ENCODE measurements at regions not wholly inside any gene's neighbourhood (a gene's known extent, or its start where the extent isn't known, plus 50 kb on each side); places are given as distances from the start of the nearest gene placed in this dataset.

- Mint-ChIP-seq H3K36me3 (no peaks in the 10 kb centered on the region), H3K27me3 (ENCODE audit: insufficient read depth, low read depth) (peaks cover 4% of the 10 kb centered on the region), H3K4me3 (no peak overlapping the region), H3K27ac (no peak overlapping the region), H3K4me1 (no peaks in the 10 kb centered on the region), H3K9me3 (peaks cover 7% of the 10 kb centered on the region)
- Histone ChIP-seq H3F3A (ENCODE audit: low read depth) (no peaks in the 10 kb centered on the region), H3K79me2 (ENCODE audit: low read depth) (no peaks in the 10 kb centered on the region), H3K4me2 (no peak overlapping the region), H3K36me3 (no peaks in the 10 kb centered on the region), H3K4me3 (no peak overlapping the region), H3K9ac (no peak overlapping the region), H3K4me1 (no peaks in the 10 kb centered on the region), H4K20me1 (ENCODE audit: low read depth) (no peaks in the 10 kb centered on the region), H3K9me3 (ENCODE audit: low read depth) (no peaks in the 10 kb centered on the region), H2AFZ (replicated peaks) (no peak overlapping the region), H3K27ac (no peak overlapping the region), H3K27me3 (no peaks in the 10 kb centered on the region)
- DNase-seq (ENCODE audit: low spot score), result no peak
- no peak for TF ChIP-seq EZH2phosphoT487 (IDR thresholded peaks at IDR 0.05)
- TF ChIP-seq, protein P1, sequence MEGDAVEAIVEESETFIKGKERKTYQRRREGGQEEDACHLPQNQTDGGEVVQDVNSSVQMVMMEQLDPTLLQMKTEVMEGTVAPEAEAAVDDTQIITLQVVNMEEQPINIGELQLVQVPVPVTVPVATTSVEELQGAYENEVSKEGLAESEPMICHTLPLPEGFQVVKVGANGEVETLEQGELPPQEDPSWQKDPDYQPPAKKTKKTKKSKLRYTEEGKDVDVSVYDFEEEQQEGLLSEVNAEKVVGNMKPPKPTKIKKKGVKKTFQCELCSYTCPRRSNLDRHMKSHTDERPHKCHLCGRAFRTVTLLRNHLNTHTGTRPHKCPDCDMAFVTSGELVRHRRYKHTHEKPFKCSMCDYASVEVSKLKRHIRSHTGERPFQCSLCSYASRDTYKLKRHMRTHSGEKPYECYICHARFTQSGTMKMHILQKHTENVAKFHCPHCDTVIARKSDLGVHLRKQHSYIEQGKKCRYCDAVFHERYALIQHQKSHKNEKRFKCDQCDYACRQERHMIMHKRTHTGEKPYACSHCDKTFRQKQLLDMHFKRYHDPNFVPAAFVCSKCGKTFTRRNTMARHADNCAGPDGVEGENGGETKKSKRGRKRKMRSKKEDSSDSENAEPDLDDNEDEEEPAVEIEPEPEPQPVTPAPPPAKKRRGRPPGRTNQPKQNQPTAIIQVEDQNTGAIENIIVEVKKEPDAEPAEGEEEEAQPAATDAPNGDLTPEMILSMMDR (IDR thresholded peaks at IDR 0.05), result no peak
- no peak for TF ChIP-seq EZH2 (IDR thresholded peaks at IDR 0.05)
These were observed 109.1 kb upstream of the AMN1 start for GRCh38 chr12:31837913-31838312.

GRCh38 chr12:31835276-31835882 is 106.6 kb upstream of the AMN1 start:
- Histone ChIP-seq H3K36me3 (no peaks in the 10 kb centered on the region), H3K27me3 (no peaks in the 10 kb centered on the region), H3K9ac (no peak overlapping the region), H3K4me1 (no peaks in the 10 kb centered on the region), H3K4me2 (no peak overlapping the region), H3K4me3 (no peak overlapping the region), H4K20me1 (ENCODE audit: low read depth) (no peaks in the 10 kb centered on the region), H3K79me2 (ENCODE audit: low read depth) (no peaks in the 10 kb centered on the region), H3K27ac (no peak overlapping the region), H3F3A (ENCODE audit: low read depth) (no peaks in the 10 kb centered on the region), H3K9me3 (ENCODE audit: low read depth) (no peaks in the 10 kb centered on the region), H2AFZ (replicated peaks) (no peak overlapping the region)
- TF ChIP-seq EZH2phosphoT487 (IDR thresholded peaks at IDR 0.05), result no peak
- TF ChIP-seq, protein P1 (IDR thresholded peaks at IDR 0.05), result no peak
- TF ChIP-seq EZH2 (IDR thresholded peaks at IDR 0.05), result no peak
- H3K4me1 Mint-ChIP-seq, result no peaks in the 10 kb centered on the region
- H3K36me3 Mint-ChIP-seq, result no peaks in the 10 kb centered on the region
- H3K4me3 Mint-ChIP-seq, result no peak overlapping the region
- H3K27ac Mint-ChIP-seq, result no peak overlapping the region
- DNase-seq (ENCODE audit: low spot score), result no peak
- peaks cover 2% of the 10 kb centered on the region for H3K27me3 Mint-ChIP-seq (ENCODE audit: insufficient read depth, low read depth)
- H3K9me3 Mint-ChIP-seq, result peaks cover 19% of the 10 kb centered on the region

GRCh38 chr12:31834150-31834549 is 105.3 kb upstream of the AMN1 start:
- H3K4me1 ChIP-seq, result no peaks in the 10 kb centered on the region
- no peaks in the 10 kb centered on the region for H3K27me3 ChIP-seq
- no peak for DNase-seq (ENCODE audit: low spot score)
- H3K9ac ChIP-seq, result no peak overlapping the region
- H4K20me1 ChIP-seq (ENCODE audit: low read depth), result no peaks in the 10 kb centered on the region
- H3K4me2 ChIP-seq, result no peak overlapping the region
- no peak for TF ChIP-seq EZH2 (IDR thresholded peaks at IDR 0.05)
- TF ChIP-seq EZH2phosphoT487 (IDR thresholded peaks at IDR 0.05), result no peak
- TF ChIP-seq, protein P1 (IDR thresholded peaks at IDR 0.05), result no peak
- H3K4me3 ChIP-seq, result no peak overlapping the region
- H3K9me3 Mint-ChIP-seq, result peaks cover 21% of the 10 kb centered on the region
- H3K4me1 Mint-ChIP-seq, result no peaks in the 10 kb centered on the region
- no peaks in the 10 kb centered on the region for H3K36me3 ChIP-seq
- no peaks in the 10 kb centered on the region for H3F3A ChIP-seq (ENCODE audit: low read depth)
- no peak overlapping the region for H3K27ac Mint-ChIP-seq
- no peaks in the 10 kb centered on the region for H3K79me2 ChIP-seq (ENCODE audit: low read depth)
- peaks cover 2% of the 10 kb centered on the region for H3K27me3 Mint-ChIP-seq (ENCODE audit: insufficient read depth, low read depth)
- H3K4me3 Mint-ChIP-seq, result no peak overlapping the region
- no peaks in the 10 kb centered on the region for H3K36me3 Mint-ChIP-seq
- no peak overlapping the region for H3K27ac ChIP-seq
- no peak overlapping the region for H2AFZ ChIP-seq (replicated peaks)
- H3K9me3 ChIP-seq (ENCODE audit: low read depth), result no peaks in the 10 kb centered on the region

Data from neural progenitor cell (in vitro differentiated cells).